Activated CD4-positive, CD25-positive, alpha-beta regulatory T cell treated with anti-CD3 and anti-CD28 coated beads, Interleukin-2, amount 50 U/mL, for 72 hours (primary cell): ENCODE measurements at regions not wholly inside any gene's neighbourhood (a gene's known extent, or its start where the extent isn't known, plus 50 kb on each side); places are given as distances from the start of the nearest gene placed in this dataset.

Experiments used
- DNase-seq: peaks from one replicate; pipeline ENCODE4 v3.0.0; 2021

DNA sequence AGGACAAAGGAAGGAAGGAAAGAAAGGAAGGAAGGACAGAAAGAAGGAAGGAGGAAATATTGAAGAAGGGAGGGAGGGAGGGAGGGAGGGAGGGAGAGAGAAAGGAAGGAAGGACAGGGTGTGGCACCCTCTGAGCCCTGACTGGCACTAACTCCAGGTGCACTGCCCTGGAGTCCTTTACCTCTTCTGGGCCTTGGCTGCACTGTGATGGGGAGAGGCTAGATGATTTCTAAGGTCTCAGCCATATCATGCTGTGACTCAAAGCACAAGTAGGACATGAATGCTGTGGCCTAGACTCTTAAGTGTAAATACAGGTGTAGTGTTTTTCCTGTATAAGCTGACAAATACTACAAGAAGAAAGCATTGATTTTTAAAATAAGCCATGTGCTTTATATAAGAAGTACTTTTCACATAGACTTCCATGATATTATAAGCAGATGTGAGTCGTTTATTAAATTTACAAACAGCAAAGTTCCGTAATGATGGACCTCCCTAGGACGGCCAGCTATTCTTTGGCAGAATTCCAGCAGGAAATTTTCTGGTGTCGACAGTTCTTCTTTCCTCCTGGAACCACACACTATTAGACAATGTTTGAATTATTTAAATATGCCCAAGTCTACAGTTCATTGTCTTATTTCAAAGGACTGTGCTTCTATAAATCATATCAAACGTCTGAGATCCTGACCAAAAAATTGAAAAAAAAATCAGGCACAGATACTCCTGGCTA is 213.8 kb upstream of the C2CD4B start:
- DNase-seq = no peak

DNA sequence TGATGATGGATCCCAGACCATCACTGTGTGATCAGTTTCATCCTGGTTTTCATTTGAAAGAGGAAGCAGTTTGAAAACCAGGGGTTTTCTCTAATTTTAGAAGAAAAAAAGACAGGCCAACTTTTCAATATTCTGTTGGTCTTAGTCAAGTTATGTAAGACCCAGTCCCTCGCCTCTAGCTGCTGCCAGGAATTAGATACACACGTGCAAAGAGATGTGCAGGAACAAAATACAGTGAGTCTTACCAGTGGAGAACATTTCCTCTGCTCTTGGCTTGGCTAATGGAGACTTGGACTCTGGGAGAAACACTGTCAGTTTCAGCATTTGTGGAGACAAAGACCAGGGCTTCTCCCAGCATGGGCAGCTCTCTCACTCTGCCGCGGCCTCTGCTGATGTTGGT is 214.9 kb upstream of the C2CD4B start:
- no peak for DNase-seq

GRCh38 chr15:62382046-62382445 is 217.0 kb upstream of the C2CD4B start:
- DNase-seq = no peak

GRCh38 chr15:62389885-62390790 is 225.1 kb upstream of the C2CD4B start, which contains the start of gene TLN2:
Gene TLN2 (plus strand): TSS chr15:62390550.
- peak; percentile 71 for DNase-seq

DNA sequence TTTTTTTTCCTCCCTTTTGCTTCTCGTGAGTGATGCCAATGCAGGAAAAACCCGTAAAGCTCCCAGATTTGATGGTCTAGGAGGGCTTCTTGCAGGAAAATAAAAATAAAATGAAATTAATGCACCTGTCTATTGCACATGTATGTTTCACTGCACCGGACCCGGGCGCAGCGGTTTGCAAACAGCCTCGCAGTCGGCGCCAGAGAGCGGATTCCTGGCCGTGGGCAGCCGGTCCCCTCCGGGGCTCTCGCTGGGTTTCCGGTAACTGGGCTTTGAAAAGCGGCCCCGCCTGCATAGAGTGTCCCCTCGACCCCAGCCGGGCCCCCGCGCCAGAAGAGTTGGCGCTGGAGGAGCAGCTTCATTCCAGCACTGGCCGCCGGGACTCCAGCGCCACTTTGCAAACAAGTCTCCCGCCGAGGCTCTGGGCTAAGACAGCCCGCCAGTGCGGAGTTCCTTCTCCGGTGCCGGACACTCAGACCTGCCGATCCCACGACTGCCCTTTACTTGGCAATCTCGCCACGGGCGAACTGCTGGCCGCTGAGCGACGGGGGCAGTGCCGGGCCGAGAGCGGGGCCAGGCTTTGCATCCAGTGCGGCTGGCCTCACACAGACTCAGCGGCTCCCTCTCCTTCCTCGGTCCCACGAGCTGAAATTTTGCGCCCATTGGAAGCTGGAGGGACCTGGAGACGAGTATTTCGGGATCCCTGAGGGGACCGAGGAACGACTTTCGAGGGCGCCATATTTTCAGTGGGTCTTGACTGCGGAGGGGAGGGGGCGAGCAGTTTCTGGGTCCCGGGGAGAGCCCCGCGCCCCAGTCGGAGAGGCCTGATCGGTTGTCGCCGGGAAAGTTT is 225.9 kb upstream of the C2CD4B start:
- DNase-seq = peak; percentile 43

DNA sequence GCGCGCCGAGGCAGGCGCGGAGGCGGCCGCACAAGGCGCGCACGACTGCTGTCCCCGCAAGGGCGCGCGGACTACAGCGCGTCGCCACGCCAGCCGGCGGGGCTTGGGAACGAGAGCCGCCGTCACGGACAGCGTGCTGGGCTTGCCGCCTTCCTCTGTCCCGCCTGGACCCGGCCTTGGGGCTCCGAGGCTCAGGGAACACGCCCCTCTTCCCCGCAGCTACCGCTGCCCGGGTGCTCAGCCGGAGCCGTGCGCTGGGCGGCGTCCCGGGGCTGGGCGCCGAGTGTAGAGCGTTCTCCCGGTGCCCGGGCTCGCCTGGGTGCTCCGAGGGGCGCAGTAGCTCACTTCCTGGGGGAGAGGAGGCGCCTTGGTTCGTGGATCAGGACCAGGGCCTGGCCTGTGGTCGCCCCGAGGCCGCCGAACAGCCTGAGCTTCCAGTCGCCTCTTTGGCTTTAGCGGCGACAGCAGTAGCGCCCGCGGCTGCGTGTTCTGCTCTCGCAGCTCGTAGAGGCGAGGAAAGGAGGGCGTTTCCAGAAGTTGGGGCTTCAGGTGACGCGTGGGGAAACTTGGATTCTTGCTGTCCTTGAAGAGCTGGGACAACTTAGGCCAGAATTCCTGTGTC is 226.7 kb upstream of the C2CD4B start:
- peak; percentile 40 for DNase-seq

DNA sequence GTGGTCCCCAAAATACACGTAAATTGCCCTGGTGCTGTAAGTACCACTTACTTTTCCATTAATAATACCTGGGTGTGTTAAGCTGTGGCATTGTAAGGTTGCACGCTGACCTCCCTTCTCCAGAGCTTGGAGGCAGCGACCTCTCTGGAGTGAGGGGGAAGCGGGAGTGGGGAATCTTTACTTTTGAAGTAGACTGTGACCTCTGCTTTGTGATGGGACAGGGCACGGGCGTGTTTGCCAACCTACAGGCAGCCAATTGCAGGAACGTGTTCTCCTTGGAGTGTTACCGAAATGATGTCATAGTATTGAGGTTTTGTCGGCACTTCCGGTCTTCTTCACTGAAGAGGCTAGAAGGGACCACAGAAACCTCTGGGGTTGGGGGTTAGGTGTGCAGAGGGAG is 227.3 kb upstream of the C2CD4B start:
- no peak for DNase-seq

DNA sequence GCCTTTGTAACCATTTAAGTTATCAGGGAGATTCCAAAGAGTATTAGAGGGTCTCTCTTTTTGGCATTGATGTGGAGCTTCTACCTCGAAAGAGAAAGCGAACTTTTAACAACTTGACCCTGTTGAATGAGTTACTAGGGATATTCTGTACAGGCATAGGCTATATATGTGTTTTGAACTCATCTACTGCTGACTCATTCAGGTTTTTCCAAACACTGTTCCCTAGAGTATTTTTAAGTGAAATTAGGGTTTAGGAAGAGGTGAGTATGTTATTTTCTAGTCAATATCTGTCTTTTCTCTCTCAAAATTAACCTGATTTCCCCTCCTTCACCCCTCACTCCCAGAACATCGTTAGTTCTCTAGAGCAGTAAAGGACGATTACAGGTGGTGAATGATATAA is 228.1 kb upstream of the C2CD4B start:
- no peak for DNase-seq

DNA sequence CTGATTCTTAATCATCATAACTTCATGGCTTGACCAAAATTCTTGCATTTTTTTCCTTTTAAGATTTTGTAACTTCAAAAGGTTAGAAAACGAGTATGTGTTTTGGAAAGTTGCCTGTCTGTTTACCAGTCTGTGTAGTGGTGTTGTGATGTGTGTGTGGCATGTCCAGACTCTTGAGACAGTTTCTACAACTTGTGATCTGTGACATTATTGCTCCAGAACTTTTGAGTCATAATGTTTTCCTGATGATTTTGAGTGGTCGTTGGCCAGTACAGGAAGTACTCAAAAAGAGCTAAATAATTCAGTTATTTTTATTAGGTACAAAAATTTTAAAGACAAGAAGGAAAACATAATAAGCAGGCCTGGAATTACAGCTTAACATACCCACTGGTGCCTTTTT is 229.0 kb upstream of the C2CD4B start:
- DNase-seq = no peak

GRCh38 chr15:62400778-62401177 is 235.7 kb upstream of the C2CD4B start:
- no peak for DNase-seq

- DNase-seq = no peak
Measured at GRCh38 chr15:62402687-62403086, 237.6 kb upstream of the C2CD4B start.

GRCh38 chr15:62403164-62403809 is 238.2 kb upstream of the C2CD4B start:
- DNase-seq = no peak

GRCh38 chr15:62404194-62404985 is 239.3 kb upstream of the C2CD4B start:
- no peak for DNase-seq

- no peak for DNase-seq
Measured at GRCh38 chr15:62406305-62406891, 241.3 kb upstream of the C2CD4B start.

- DNase-seq = no peak
Measured at GRCh38 chr15:62407216-62407615, 242.1 kb upstream of the C2CD4B start.

DNA sequence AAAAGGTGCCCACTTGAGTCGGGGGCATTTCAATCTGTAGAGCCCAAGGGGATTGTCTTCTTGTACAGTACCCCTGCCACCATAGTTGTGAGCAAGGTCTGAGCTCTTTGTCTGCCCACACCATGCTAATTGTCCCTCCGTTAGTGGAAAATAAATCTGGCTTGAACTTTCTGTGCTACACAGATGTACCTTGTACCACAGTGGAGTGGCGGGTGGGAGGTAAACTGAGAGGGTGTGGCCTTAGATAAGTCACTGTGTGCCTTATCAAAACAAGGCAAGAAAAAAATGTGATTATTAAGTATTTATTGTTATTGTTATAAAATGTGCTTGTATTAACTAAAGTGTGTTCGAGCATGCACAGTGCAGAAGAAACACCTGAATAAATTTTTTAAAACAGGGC is 242.9 kb upstream of the C2CD4B start:
- DNase-seq = no peak

DNA sequence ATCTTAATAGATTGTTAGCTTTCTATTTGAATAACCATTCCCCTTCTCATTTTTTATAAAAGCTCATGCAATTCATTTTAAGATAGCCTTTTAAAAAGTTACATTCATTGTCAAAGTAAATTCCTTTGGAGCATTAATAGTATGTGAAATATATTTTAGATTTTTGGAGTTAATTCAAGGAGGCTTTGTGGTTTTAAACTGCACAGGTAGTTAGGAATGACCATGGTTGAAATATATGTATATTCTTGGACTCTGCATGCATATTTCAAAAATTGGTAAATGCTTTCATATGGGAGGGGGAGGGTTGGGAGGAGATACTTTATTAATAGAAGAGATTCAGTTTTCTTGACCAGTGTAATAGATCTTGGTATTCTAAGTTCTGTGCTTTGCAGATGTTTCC is 244.4 kb upstream of the C2CD4B start:
- DNase-seq = no peak

DNA sequence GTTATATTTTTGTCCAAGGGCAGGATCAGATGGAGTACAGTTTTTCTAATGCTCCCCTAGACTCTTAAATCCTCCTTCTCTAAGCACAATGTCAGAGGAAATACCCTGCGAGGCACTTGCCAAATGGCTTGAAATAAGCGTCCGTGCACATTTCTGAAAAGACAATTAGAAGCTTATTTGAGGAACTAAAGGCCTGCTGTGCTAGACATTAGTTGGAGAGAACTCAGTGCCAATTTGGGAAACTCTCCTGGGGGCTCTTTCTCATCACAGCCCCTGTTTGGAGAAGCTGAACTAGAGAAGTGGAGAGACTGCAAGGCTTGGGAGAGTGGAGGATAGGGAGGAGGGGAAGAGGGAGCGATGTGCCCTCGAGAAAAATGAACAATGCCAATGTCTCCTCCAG is 247.6 kb upstream of the C2CD4B start:
- no peak for DNase-seq

DNA sequence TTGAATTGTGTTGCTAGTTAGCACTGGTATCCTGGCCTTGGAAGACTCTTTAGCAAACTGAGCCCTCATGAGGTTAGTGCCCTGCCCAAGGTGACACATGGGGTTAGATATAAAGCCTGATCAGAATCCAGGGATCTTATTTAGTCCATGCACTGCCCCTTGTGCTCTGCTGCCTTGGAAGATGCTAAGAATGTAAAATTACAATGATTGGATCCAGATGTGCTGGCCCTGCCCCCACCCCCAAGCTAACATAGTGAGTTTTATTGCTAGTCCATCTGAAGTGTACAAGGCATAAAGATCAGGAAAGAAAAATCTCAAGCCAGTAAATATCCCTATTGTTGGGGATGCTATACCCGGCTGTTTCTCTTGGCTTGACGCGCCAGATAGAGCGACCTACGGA is 248.1 kb upstream of the C2CD4B start:
- DNase-seq = no peak

- no peak for DNase-seq
Measured at GRCh38 chr15:62413786-62414185, 248.7 kb upstream of the C2CD4B start.

- no peak for DNase-seq
Measured at GRCh38 chr15:62415498-62415897, 250.4 kb upstream of the C2CD4B start.
